BE2C (cell line): ENCODE measurements at regions not wholly inside any gene's neighbourhood (a gene's known extent, or its start where the extent isn't known, plus 50 kb on each side); places are given as distances from the start of the nearest gene placed in this dataset.
A peak's percentile ranks its signal among the peaks of the same experiment; 100 is the strongest.

Experiments used
- DNase-seq: peaks from one replicate; pipeline ENCODE4 v3.0.0-alpha.2; 2020
- H3K27me3 ChIP-seq: fragments of 250-450 bp; sonication (Bioruptor Pico); 2 replicates; pipeline ENCODE4 v1.5.1; 2020; ENCODE audit warnings: mild to moderate bottlenecking
- H3K36me3 ChIP-seq: fragments of 250-450 bp; sonication (Bioruptor Pico); 2 replicates; pipeline ENCODE4 v1.5.1; 2020; ENCODE audit warnings: mild to moderate bottlenecking
- H3K4me1 ChIP-seq: fragments of 250-450 bp; sonication (Bioruptor Pico); 2 replicates; pipeline ENCODE4 v1.5.1; 2020
- H3K4me3 ChIP-seq: 2 replicates; pipeline ENCODE4 v1.5.1; 2011; ENCODE audit warnings: low read depth, low read length
- H3K9me3 ChIP-seq: fragments of 250-450 bp; sonication (Bioruptor Pico); 2 replicates; pipeline ENCODE4 v1.5.1; 2020
- CTCF ChIP-seq: IDR thresholded peaks from 2 replicates; pipeline ENCODE4 v1.5.1; 2012; ENCODE audit warnings: mild to moderate bottlenecking, low read depth, low read length

DNA sequence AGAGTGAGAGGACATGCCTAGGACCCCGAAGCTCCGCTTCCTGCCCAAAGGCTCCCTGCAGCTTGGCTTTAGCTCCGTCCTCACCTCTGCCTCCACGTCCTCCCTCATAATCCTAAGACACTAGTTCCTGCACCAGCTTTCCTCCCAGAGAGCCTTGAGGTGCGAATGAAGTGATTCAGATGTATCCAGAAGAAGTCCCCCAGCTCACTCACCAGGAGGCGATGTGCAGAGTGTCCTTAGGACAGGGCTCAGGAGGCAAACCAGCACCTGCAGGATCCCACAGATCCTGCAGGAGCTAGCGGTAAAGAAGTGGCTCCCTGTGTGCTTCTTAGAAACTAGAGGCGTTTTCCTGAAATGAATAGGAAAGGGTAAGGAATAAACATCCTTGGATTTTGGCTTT lies 109.7 kb downstream of the HSPH1 start:
- no peak overlapping the region for H3K4me3 ChIP-seq

DNA sequence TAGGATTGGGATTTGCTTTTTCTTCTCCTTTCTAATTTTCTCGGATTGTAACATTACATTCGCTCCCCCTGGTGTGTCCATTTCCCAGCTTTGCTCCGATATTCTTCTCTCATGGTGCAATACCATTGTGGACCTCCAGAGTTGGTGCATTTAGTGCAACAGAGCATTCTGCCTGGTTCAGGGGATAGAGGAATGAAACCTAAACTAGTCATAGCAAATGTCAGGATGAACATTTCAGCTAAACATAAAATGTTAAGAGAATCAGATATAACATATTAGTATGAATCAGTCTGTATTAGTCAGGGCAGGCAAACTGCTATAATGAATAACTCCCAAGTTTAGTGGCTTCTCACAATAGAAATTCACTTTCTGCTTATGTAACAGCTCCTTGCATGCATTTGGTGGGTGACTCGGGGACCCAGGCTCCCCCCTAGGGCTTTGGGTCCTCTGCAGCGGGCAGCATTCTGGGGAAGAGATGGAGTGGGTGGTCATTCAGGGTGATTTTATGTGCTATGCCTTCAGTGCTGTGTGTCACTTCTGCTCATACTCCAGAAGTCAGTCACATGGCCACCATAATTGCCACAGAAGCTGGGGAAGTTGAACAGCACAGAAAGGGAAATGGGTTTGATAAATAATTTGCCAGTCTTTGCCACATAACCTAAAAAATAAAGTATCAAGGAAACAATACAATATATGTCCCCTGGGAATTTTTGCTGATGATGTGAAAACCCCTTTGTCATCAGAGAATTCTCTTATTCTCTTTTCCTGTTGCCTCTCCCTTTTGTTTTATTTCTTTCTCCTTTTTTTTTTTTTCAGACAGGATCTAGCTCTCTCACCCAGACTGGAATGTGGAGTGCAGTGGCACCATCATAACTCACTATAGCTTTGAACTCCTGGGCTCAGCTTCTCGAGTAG lies 111.0 kb downstream of the HSPH1 start:
- no peaks in the 10 kb centered on the region for H3K9me3 ChIP-seq
- no peak for DNase-seq
- peaks cover 13% of the 10 kb centered on the region for H3K4me1 ChIP-seq
- no peak overlapping the region for H3K4me3 ChIP-seq
- peak; percentile 46 for TF ChIP-seq CTCF
- H3K36me3 ChIP-seq = no peaks in the 10 kb centered on the region
- no peaks in the 10 kb centered on the region for H3K27me3 ChIP-seq

More for the DNA sequence above, 109.7 kb downstream of the HSPH1 start:
- H3K27me3 ChIP-seq = no peaks in the 10 kb centered on the region
- TF ChIP-seq CTCF = peak; percentile 33
- DNase-seq = no peak
- no peaks in the 10 kb centered on the region for H3K36me3 ChIP-seq
- H3K9me3 ChIP-seq = no peaks in the 10 kb centered on the region
- H3K4me1 ChIP-seq = peaks cover 12% of the 10 kb centered on the region; the same call in 1 of the 2 replicates

DNA sequence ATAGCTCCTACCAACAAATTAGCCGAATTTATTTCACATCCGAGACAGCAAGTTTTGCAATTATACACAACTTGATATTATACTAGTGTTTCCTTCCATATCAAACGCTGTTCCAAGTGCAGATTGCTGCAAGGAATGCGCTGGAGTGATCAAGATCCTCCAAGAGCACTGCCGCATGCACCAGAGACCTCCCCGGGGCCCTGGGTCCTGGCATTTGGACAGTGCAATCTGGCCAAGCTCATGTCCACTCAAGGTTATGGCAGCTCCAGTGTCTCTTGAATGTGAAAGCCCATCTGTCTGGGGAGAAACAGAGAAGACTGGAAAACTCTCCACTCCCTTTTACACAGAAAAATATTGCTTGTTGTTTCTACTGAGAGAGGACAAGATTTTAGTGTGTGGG lies 111.9 kb downstream of the HSPH1 start:
- Histone ChIP-seq H3K27me3 (no peaks in the 10 kb centered on the region), H3K4me1 (peaks cover 15% of the 10 kb centered on the region), H3K9me3 (no peaks in the 10 kb centered on the region), H3K36me3 (no peaks in the 10 kb centered on the region), H3K4me3 (no peak overlapping the region)
- no peak for DNase-seq
- TF ChIP-seq CTCF = no peak

DNA sequence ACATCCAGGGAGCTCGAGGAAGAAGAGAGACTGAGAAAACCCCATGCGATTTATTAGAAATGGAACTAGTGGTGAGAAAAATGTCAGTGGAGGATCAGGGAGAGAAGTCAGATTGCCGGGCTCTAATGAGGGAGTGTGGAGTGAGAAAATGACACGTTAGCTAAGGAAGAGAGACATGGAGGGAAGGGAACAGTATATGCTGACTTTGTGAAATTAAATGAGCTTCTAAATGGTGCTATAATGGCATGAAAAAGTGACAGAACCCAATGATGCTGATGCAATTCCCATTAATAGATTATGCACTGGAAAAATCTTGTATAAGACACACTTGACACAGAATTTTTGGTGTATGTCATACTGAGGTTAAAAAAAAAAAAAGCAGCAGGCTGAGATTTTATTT lies 112.6 kb downstream of the HSPH1 start:
- no peaks in the 10 kb centered on the region for H3K36me3 ChIP-seq
- H3K27me3 ChIP-seq = no peaks in the 10 kb centered on the region
- H3K4me3 ChIP-seq = no peak overlapping the region
- no peak for TF ChIP-seq CTCF
- no peak for DNase-seq
- H3K4me1 ChIP-seq = peaks cover 19% of the 10 kb centered on the region
- no peaks in the 10 kb centered on the region for H3K9me3 ChIP-seq

GRCh38 chr13:31048521-31048920 lies 113.2 kb downstream of the HSPH1 start:
- no peaks in the 10 kb centered on the region for H3K9me3 ChIP-seq
- H3K36me3 ChIP-seq = no peaks in the 10 kb centered on the region
- DNase-seq = no peak
- H3K27me3 ChIP-seq = no peaks in the 10 kb centered on the region
- H3K4me3 ChIP-seq = no peak overlapping the region
- H3K4me1 ChIP-seq = peaks cover 19% of the 10 kb centered on the region
- TF ChIP-seq CTCF = no peak

- Histone ChIP-seq H3K4me3 (peak overlapping the region; percentile 38), H3K27me3 (no peaks in the 10 kb centered on the region), H3K9me3 (no peaks in the 10 kb centered on the region), H3K36me3 (no peaks in the 10 kb centered on the region), H3K4me1 (peaks cover 19% of the 10 kb centered on the region)
- DNase-seq = peak; percentile 90
- no peak for TF ChIP-seq CTCF
Observed at GRCh38 chr13:31046711-31047279, 114.3 kb downstream of the TEX26 start.
